GM18499 (cell line): ENCODE measurements at regions not wholly inside any gene's neighbourhood (a gene's known extent, or its start where the extent isn't known, plus 50 kb on each side); places are given as distances from the start of the nearest gene placed in this dataset.
"Not testable (repeated sequence)": the region's sequence is repeated elsewhere in the genome, so short reads cannot be mapped to it uniquely, and the experiment has no call there.

Source experiments
- ATAC-seq: cut with Tn5 transposase; IDR thresholded peaks from one replicate; pipeline ENCODE4 v1.9.1; 2021; ENCODE audit warnings: moderate number of reproducible peaks; ENCODE audit not compliant: insufficient read depth, unreplicated experiment

DNA sequence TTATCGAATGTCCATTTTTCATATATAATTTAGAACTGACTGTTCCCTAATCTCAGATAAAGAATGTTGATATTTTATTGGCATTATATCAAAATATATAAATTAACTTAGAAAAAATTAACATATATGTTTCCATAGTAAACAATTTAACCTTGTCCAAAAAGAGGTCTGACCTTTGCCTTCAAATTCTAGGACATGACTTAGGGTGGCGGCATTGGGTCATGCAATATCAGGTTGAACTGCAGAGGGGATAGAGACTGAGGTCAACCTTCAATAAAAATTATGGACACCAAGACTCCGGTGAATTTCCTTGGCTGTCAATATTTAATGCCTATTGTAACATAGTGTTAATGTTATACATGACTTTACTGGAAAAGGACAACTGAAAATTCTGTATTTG, 199.8 kb downstream of the RPL10L start:
- ATAC-seq = no peak

DNA sequence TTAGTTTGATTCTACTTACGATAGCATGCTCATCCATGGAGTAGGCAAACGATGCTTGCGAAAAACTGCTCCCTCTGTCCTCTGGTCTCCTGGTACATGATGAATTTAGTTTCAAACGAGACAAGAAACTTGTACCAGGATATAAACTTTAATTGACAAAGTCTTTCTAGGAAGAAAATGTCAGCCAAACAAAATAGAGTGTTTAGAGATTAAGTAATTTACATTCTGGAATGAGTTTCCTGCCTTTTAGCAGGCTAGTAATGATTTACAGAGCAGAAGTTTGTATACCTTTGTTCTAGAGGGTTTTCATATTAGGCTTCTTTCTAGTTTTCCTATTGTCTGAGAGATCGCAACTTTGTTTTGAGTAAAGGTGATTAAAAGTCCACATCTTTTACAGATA, 206.9 kb downstream of the RPL10L start:
- no peak for ATAC-seq

- ATAC-seq = no peak
Observed at GRCh38 chr14:46433381-46433780, 218.2 kb downstream of the RPL10L start.

GRCh38 chr14:46432516-46432915, 219.1 kb downstream of the RPL10L start:
- no peak for ATAC-seq

DNA sequence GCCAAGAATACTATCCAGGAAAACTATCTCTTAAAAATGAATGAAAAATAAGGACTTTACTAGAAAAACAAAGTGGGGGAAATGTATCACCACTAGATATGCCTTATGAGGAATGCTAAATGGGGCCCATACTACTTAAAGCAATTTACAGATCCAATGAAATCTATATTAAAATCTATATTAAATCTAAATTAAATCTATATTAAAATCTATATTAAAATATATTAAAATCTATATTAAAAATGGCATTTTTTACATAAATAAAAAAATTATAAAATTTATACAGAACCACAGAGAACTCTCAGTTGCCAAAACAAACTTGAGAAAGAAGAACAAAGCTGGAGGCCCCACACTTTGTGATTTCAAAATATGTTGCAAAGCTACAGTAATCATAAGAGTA, 234.5 kb downstream of the RPL10L start:
- no peak for ATAC-seq

- no peak for ATAC-seq
Observed at GRCh38 chr14:46404865-46405811, 246.4 kb downstream of the RPL10L start.

DNA sequence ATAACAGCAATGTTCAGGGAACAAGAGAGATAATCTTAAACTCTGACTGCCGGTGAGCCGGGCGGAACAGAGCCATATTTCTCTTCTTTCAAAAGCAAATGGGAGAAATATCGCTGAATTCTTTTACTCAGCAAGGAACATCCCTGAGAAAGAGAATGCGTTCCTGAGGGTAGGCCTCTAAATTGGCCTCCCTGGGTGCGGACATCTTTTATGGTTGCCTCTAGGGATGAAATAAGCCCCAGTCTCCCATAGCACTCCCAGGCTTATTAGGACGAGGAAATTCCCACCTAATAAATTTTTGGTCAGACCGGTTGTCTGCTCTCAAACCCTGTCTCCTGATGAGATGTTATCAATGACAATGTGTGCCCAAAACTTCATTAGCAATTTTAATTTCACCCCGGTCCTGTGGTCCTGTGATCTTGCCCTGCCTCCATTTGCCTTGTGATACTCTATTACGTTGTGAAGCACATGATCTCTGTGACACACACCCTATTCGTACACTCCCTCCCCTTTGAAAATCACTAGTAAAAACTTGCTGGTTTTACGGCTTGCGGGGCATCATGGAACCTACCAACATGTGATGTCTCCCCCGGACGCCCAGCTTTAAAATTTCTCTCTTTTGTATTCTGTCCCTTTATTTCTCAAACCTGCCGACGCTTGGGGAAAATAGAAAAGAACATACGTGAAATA, 249.4 kb downstream of the RPL10L start:
- ATAC-seq = not testable (repeated sequence)

GRCh38 chr14:46401066-46401465, 250.5 kb downstream of the RPL10L start:
- ATAC-seq = no peak

DNA sequence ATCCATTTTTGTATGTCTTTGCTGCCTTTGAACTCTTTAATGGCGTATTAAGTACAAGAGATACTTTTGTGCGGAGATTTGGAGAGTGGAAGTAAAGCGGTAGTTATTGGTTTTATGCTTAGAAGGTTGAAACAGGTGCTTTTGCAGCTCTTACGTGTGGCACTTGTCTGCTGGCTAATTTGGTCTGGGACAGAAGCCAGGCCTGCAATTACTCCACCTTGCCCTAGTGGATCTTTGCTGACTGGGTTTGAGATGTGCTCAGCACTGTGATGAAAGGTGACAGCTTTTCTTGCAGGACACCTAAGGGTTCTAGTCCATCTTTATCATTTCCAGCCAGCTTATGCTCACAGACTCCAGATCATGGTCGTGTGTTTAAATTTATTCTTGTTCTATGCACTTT, 252.5 kb downstream of the RPL10L start:
- ATAC-seq = no peak

- ATAC-seq = no peak
Observed at GRCh38 chr14:46384611-46385010, 267.0 kb downstream of the RPL10L start.

- no peak for ATAC-seq
Observed at GRCh38 chr14:46381674-46382073, 269.9 kb downstream of the RPL10L start.

DNA sequence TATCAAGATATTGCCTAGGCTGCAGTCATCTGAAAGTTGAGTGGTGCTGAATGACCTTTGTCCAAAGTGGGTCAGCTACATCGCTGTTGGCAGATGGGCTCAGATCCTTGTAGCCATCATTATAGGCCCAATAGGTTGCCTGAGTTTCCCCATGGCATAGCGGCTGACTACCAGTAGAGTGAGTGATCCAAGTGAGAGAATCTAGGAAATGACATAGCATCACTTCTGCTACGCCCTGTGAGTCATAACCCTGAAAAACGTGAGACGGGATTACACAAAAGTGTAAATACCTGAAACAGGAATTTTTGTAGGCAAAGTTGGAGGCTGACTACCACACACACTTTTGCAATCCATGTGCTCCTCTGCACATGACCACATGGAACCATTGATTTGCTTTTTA, 273.3 kb downstream of the RPL10L start:
- ATAC-seq = no peak

GRCh38 chr14:46377305-46377704, 274.3 kb downstream of the RPL10L start:
- no peak for ATAC-seq

GRCh38 chr14:46369391-46369790, 282.2 kb downstream of the RPL10L start:
- no peak for ATAC-seq

- no peak for ATAC-seq
Observed at GRCh38 chr14:46368275-46368674, 283.3 kb downstream of the RPL10L start.

DNA sequence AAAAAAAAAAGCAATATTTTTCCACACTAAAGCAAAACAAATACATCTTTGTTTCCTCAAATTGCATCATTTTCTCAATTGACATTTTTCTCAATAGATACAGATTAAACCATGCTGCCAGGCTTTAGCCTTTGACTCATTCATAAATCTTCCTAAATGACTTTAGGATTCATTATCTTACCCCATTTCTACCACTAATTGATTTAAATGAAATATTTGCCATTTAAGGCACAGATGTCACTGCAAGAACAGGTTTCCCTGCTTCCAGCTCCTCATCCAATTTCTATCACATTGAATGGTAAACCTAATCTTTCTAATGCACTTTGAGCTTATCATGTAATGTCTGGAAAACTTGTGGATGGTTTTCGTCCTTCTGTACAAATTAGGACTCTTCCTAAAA, 298.7 kb downstream of the RPL10L start:
- ATAC-seq = no peak

GRCh38 chr14:46344327-46344937, 307.1 kb downstream of the RPL10L start:
- no peak for ATAC-seq

- no peak for ATAC-seq
Observed at GRCh38 chr14:46325777-46326176, 325.8 kb downstream of the RPL10L start.

GRCh38 chr14:46325157-46325556, 326.4 kb downstream of the RPL10L start:
- no peak for ATAC-seq

GRCh38 chr14:46323404-46323762, 328.2 kb downstream of the RPL10L start:
- no peak for ATAC-seq

GRCh38 chr14:46322730-46323403, 328.7 kb downstream of the RPL10L start:
- no peak for ATAC-seq
